ENCODE measurements at regions not wholly inside any gene's neighbourhood (a gene's known extent, or its start where the extent isn't known, plus 50 kb on each side); places are given as distances from the start of the nearest gene placed in this dataset.
"Not testable (repeated sequence)": the region's sequence is repeated elsewhere in the genome, so short reads cannot be mapped to it uniquely, and the experiment has no call there.

DNA sequence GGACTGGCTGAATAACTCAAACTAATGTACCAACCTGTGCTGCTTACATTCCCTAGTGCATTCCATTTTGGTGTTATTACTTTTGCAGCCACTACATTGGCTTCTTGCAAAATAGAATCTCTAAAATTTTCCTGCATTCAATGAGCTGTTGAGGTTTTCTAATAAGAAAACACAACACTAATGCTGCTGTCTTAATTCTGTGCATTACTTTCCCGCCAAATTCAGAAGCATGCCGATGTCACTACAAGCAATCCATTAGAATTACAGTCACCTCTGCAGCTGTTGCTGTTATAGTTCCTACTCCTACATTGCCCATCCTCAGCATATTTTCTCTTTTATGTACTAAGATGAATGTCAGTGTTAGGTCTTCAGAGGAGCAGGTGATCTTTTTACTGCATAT is 359.5 kb downstream of the HACE1 start:
- no peak for DNase-seq

DNA sequence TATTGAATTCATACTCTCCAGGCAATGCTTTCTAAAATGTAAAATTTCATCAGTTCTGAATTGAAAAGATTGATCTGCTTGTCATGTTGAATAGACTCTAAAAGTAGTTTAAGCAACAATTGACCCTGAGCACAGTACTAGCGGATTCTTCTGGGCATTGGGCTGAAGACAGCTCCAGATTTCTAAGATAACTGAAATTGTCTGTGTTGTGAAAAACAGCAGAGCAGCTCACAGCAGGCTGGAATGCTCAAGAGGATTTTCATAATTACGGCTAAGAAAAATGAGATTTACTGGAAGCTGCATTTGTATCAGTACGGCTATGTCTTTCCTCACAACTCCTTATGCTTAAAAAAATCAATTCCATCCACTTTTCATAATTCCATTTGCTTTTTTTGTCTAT is 373.7 kb downstream of the HACE1 start:
- no peak for DNase-seq

DNA sequence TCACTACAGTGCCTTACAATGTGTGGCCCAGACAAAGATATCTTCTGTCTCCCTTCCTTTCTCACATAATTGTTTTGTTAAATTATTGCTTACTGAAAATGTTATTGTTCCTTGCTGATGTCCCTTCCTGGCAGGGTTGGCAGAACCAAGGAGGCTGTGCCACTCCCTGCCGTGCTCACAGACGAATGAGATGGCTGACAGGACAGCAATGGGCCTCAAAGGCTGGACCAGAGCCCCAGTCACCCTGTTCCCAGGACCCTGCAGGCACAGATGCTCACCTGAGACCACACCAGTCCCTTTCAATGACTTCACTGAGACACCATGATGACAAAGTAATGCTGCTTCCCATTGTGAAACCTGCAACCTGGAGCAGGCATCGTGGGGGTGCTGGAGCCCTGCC is 375.1 kb downstream of the HACE1 start:
- no peak for DNase-seq

DNA sequence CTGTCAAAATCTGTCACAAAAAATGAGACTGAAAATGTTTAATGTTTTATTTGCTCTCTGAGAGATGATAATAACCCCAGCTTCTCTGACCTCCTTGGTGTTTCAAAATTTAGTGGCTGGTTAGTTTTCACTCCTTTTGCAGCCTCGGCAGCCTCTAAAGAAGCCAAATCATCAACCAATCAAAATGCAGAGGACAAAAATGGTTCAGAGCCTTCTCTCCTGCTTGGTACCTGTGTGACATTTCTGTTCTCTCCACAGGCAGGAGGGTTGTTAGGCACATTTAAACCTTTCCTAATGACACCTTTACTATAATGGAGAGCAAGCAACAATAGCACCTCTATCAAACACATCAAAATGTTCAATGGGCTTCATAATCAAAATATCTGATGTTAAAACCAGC is 375.5 kb downstream of the HACE1 start:
- no peak for DNase-seq

DNA sequence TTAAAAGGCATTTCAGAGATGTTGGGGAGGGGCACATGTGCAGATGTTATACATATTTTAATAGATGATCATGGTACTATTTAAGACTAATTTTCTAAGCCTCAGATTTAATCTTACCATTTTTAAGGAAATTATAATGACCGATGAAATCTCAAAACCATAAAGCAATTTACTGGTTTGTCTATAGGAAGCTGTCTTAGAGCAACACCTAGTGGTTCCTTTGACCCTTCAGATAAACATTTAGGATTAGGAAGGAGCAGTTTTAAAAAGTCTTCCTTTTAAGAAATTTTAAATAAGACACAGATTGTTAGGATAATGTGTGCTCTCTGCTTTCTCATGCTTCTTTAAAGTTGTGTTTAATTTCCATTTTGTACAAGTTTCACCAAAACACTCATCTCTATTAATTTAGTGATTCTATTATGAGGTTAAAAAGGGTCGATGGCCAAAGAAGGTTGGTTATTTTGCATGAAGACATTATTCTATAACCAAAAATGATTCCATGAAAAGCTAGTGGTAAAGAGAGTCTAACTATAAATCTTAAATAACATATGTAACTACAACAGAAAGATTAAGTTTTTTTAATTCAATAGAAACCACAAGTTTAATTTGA is 376.4 kb downstream of the HACE1 start:
- DNase-seq, result no peak

DNA sequence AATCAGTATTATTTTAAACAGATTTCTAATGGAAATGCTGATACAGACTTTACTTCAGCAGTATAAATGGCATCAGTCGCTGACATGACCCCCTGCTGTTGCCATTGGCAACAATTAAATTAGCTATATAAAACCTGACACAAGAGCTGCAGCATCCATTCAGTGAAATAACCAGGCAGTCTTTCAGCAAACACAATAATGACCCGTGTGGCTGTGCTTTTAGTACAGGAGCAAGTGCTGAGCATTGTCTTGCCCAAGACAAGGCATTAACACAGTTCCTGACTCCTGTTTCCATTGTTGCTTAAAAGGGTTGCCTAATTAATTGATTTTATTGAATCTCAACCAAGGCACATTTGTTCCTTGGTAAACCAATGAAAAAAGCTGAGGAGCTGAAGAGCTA is 382.1 kb downstream of the HACE1 start:
- DNase-seq, result no peak

DNA sequence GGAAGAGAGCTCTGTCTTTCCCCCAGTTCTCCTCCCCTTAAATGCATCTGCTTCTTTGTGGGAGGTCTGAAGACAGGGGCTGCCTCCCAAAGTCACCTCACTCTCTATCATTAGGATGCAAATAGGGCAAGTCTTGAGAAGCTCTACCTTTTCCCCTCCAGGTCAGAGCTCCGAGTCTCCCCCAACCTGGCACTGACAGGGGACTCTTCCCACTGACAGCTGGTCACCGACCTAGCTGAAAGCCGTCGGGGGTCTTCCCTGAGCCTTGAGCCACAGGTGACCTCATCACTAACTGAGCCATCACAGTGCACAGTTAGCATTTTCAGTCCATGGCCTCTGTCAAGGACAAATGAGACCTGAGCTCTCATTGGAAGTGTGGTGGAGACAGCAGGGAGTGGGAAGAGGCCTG is 386.7 kb downstream of the HACE1 start:
- DNase-seq, result no peak

DNA sequence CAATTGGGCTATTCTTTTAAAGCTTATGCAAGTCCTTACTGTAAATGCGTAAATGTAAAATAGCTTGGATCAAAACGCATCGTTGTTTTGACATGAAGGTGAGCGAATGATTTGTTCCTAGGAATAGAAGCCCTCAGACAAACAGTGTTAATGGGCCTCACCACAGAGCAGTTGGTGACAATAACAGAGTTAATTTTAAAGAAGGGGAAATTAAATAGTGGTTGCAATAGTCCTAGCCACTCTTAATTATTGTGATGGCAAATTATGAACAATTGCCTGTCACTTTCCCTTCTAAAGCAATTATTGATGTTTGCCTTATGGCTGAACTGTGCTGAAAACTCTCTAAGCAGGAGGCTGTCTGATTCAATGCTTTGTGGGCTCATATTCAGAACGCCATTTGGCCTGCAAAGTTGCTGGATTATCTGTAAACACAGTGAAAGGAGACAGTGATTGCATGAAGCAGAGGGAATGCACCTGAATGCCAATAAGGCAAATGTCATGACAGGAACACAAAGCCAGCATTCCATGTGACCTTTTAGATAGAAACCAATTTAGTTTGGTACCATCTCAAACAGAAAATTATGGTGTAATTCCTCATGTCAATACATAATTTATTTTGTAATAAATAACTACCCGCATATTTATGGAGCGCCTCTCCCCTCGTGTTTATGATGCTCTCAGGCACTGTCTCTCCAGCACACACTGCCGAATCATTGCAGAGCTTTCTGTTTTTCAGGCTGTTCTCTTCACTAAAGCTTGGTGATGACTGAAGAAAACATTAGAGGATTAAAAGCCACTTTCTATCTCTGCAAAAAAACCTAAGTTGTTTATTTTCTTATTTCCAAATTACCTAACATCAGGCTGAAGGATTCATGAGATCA is 387.5 kb downstream of the HACE1 start:
- no peak for DNase-seq

DNA sequence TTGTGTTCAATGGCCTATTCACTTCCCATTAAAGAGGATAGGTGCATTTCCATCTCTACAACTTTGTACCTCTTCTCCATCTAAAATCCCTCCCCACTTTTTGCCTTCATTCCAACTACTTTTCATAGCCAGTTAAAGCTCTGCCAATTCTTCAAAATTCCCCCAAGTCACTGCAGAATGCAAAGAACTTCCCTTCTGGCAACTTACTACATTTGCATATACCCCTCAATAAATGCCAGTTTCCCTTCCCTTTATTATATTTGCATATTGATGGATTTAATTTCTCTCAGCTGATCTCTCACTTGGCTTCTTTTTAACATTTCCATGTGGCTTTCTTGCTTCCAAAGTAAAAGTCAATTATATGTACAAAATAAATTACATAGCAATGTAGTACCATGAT is 393.4 kb downstream of the HACE1 start:
- no peak for DNase-seq

DNA sequence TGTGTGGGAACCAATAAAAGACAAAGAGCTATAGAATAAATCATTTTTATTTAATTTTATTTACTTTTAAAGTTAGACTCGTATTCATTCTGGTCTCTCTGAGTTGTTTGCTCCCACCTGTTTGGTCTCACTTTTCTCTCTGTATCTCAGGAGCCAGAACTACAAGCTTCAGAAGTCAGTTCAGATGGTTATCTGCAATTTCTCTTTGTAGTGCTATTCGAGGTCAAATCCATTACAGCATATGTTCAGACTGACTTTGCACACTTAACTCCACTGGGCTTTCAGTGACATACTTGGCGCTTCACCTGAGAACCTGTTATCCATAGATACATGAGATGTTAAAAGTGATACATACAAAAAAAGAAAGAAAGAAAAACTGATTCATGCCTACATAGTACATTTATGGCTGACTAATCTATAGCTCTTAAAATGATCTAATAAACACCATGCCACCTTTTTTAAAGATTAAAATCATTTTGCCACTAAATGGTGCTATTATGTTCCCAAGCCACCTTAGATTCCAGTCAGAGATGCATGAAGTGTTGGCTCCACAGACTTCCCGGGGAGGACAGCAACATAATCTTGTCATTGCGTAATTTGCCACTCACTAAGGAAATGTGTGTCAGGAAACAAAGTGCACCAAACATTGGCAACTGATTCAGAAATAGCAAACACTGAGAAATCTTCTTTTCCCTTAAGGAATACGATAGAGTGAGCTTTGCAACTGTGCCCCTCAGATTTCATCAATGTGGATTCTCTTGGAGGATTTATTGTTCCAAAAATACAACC is 396.7 kb downstream of the HACE1 start:
- DNase-seq, result no peak

DNA sequence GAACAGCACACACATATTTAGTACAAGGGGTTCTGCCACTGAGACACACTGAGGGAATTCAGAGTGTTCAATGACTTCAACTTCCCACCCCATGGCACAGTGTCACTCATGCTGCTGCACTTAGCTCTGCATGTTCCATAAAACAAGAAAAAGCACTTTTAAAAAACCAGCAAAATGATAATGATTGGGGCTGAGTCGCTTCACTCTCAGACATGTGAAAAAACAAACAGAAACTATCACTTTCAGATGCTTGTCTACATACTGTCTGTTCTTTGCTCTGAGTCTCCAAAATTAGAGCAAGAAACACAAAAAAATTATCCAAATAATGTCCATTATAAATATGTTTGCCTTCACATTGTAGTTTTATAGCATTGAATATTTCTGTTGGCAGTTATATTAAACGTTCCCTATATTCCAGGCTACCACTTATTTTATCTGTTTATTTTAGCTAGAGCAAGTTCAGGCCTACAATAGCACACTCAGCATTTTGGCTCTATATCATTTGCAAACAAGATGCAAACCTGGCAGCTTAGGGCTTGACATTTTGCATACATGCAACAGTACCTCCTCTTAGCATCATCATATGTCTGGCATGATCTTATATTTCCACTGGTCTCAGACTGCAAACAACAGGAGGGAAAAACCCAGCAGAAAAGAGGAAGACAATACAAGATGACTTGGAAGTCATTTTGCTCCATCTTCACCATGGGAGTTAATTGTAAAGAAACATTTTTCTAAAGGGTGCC is 398.8 kb downstream of the HACE1 start:
- DNase-seq, result no peak

DNA sequence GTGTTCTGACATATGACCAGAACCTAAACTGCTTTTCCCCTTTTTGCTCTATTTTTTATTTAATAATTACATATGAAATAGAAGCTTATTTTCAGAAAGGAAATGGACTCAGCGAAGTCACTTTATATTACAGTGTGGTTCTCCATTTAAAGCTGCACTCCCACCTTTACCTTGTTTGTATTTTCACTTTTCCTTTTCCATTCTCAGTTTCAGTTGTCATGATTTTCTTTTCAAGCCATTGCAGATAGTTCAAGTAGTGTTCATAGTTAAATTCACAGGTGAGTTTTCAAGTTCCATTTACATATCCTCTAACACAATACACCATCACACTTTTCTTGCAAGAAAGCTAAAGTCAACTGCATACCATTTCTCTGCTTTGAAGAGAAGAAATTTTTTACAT is 400.2 kb downstream of the HACE1 start:
- DNase-seq, result no peak

DNA sequence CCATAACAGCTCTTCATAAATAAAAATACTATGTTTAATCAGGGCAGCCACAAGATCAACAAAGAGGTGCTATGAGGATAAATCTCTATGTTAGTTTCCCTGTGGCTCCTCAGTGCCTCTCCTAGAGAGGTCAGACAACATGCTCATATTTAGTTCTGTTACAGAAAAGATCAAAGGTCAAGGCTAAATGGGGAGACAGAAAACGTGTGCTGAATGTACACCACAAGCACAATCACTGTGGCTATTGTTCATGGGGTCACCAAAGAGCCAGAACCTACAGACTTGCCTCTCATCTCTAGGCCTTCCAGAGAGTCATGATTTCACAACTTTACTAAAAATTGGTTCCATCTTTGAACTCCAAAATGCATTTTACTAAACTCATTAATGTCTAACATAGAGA is 409.8 kb downstream of the HACE1 start:
- no peak for DNase-seq

DNA sequence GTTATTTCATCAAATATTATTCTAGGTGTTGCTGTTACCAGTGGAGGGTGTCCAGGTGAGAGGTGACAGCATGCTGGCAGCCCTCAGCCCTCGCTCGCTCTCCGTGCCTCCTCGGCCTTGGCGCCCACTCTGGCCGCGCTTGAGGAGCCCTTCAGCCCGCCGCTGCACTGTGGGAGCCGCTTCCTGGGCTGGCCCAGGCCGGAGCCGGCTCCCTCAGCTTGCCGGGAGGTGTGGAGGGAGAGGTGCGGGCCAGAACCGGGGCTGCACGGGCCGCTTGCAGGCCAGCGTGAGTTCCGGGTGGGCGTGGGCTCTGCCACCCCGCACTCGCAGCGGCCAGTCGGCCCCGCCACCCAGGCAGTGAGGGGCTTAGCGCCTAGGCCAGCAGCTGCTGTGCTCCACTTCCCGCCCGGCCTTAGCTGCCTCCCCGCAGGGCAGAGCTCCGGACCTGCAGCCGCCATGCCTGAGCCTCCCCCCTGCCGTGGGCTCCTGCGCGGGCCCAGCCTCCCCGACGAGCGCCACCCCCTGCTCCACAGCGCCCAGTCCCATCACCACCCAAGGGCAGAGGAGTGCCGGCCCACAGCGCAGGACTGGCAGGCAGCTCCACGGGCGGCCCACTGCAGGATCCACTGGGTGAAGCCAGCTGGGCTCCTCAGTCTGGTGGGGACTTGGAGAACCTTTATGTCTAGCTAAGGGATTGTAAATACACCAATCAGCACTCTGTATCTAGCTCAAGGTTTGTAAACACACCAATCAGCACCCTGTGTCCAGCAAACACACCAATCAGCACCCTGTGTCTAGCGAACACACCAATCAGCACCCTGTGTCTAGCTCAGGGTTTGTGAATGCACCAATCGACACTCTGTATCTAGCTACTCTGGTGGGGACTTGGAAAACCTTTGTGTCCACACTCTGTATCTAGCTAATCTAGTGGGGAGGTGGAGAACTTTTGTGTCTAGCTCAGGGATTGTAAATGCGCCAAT is 413.3 kb downstream of the HACE1 start:
- DNase-seq, result not testable (repeated sequence)

DNA sequence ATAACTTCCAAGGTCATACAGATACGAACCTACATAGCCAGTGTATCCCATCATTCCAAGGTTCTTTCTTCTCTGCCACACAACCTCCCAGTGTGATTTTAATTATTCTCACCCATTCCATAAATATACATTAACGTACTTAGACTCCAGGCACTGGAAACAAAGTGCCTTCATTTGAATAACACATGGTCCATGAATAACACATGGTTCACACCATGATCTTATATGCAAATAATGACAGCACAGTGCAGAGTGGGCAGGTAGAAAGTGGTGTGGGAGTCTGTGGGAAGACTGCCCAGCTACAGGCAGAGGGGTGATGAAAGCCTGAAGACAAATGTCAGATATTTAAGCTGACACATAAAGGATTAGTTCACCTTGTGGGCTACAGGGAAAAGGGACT is 425.2 kb downstream of the HACE1 start:
- DNase-seq, result no peak

DNA sequence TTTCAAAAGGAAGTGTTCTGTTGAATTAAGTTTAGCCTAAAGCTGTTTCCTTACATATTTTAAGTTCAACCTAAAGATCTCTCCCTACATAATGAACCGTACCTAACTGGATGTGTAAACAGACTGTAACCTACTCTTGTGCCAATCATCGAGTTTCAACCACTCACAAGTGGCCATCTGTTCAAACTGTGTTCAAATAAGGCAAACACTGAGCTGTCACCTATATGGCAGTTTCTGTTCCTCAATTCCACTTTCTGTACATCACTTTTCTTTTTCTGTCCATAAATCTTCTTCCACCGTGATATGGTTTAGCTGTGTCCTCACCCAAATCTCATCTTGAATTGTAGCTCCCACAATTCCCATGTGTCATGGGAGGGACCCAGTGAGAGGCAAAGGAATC is 428.6 kb downstream of the HACE1 start:
- no peak for DNase-seq

DNA sequence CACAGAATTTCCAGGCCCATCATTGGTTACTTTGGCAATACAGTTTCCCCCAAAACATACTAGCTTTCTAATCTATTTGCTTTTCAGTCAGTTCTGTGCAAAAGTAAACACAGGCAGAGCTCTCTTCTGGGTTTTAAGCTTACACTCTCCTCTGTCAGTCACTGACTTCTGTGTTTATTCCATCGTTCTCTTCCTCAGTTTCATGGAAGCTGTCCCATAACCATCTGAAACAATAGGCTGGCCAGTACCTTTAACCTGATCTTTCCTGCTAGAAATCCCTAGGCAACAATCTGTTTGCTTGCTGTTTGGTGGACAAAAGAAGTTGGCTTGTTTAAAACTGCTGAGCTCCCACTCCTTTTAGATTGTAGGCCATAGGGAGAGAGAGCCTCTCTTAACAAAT is 431.5 kb downstream of the HACE1 start:
- DNase-seq, result peak; percentile 6

DNA sequence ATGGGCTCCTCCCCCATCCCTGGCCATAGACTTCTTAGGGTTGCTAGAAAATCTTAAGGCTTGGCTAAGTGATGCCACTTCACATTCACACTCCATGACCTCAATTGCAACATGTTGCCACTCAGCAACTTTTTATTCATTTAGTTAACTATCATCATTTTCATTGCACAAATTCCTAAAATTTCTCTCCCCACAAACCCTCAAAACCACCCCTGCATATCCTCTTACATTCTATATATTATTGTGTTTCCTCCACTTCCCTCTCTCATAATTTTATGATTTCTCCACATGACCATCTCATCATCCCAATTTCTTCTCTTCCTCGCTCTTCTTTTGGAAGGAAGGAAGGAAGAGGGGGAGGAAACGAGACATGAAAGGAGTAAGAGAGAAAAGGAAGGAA is 436.0 kb downstream of the HACE1 start:
- no peak for DNase-seq

DNA sequence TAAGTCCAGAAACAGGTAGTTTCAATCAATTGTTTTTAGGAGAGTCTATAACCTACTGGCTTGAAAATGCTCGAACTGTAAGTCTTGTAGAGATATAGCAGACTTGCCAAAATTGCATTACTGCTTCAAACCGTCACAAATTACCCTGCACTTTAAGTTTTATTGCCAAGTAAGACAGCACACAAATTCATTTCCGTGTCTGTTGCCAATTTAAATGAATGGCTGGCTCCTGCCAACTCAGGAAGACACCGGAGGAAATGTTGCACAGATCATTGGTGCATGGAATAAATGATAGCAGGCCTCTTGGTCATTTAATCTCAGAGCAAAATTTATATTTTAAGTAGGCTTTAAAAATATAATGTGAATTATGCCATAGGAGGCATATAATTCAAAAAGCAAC is 438.1 kb downstream of the HACE1 start:
- no peak for DNase-seq

DNA sequence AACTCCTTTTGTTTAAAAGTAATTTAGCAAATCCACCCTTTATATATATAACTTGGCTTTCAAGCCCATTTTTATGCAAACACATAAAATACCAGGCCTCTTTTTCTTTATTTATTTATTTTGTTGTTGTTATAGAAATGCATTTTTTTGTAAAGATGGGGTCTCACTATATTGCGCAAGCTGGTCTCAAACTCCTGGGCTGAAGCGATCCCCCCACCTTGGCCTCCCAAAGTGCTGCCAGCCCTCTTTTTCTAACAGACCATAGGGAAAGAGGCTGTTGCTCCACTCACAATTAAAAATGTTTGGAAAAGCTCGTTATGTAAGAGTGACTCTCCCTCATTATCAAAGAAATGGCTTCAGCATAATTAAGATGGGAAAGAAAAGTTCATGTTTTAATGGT is 440.9 kb downstream of the HACE1 start:
- DNase-seq, result no peak

DNA sequence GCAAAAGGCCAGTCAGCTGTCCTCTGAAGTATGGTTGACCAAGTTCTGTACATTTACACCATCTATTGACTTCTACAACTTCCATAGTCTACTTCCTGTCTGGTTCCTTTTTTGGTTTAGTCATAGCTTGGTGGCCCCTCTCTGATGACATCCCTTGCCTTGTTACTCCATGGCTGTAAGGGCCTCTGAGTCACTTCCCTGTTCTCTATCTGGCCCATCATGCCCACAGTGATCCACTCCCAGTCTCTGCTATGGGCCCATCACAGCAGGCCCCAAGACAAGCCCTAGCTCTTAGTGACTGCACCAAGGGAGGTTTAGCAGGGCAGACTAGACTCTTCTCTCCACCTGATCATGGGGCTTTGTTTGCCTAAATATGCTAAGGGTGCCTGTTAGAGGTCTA is 441.6 kb downstream of the HACE1 start:
- DNase-seq, result no peak
